RWPE1 (cell line): ENCODE measurements at regions not wholly inside any gene's neighbourhood (a gene's known extent, or its start where the extent isn't known, plus 50 kb on each side); places are given as distances from the start of the nearest gene placed in this dataset.
"Not testable (repeated sequence)": the region's sequence is repeated elsewhere in the genome, so short reads cannot be mapped to it uniquely, and the experiment has no call there.

Experiments
- CTCF ChIA-PET: fragments of 350-600 bp; sonication (Branson Sonifier 250); formaldehyde crosslinking; extraction: SDS; loops from one replicate; lab custom pipeline; 2021; lab: Yijun Ruan, JAX
- POLR2A ChIA-PET: fragments of 400-600 bp; formaldehyde crosslinking; extraction: SDS; loops from one replicate; lab custom pipeline; 2020; ENCODE audit warnings: antibody characterized with exemption; ENCODE audit not compliant: low non-redundant PET; lab: Yijun Ruan, JAX
- DNase-seq: peaks from one replicate; pipeline ENCODE4 v3.0.0; 2012; ENCODE audit warnings: low spot score
- H3K27ac ChIP-seq: fragments of 450-650 bp; 2 replicates; pipeline ENCODE4 v1.5.1; 2017
- TF ChIP-seq, protein P1 (sequence below): fragments of 450-650 bp; conservative IDR thresholded peaks from 2 replicates; pipeline ENCODE4 v1.5.1; 2017; ENCODE audit warnings: low read depth, mild to moderate bottlenecking

DNA sequence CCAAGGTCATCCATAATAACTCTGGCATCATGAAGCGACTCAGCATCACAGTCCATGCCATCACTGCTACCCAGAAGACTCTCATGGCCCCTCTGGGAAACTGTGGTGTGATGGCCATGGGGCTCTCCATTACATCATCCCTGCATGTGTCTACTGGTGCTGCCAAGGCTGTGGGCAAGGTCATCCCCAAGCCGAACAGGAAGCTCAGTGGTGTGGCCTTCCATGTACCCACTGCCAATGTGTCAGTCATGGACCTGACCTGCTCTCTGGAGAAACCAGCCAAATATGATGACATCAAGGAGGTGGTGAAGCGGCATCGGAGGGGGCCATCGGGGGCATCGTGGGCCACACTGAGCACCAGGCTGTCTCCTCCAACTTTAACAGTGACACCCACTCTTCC is 65.1 kb upstream of the ARHGAP29 start:
- H3K27ac ChIP-seq, result peak overlapping the region; percentile 22; the same call in 1 of the 2 replicates
- DNase-seq, result no peak
- POLR2A ChIA-PET, result no interaction called here
- TF ChIP-seq, protein P1, sequence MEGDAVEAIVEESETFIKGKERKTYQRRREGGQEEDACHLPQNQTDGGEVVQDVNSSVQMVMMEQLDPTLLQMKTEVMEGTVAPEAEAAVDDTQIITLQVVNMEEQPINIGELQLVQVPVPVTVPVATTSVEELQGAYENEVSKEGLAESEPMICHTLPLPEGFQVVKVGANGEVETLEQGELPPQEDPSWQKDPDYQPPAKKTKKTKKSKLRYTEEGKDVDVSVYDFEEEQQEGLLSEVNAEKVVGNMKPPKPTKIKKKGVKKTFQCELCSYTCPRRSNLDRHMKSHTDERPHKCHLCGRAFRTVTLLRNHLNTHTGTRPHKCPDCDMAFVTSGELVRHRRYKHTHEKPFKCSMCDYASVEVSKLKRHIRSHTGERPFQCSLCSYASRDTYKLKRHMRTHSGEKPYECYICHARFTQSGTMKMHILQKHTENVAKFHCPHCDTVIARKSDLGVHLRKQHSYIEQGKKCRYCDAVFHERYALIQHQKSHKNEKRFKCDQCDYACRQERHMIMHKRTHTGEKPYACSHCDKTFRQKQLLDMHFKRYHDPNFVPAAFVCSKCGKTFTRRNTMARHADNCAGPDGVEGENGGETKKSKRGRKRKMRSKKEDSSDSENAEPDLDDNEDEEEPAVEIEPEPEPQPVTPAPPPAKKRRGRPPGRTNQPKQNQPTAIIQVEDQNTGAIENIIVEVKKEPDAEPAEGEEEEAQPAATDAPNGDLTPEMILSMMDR, result no peak
- CTCF ChIA-PET, result no interaction called here

DNA sequence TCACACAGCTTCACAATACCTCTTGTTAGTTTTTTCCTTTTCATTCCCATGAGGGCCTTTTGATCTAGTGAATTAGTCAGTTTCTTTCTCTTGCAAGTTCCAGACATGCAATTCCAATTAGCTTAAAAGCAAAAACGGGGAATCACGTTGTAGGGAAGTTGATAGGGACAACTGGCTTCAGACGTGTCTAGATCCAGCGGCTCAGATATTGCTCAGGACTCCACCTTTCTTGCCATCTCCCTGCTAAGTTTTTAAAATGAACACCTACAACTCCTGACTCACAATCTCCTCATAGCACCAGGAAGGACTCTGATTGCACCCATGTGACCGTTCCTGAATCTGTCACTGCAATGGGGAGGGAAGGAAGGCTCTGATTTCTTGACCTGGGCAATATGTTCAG is 63.8 kb upstream of the ARHGAP29 start:
- ChIA-PET CTCF (interaction anchor here (0.5 kb wide), 1 partner anchor 24 kb away, joined by 3 read pairs; no protein-coding TSS in a partner anchor), POLR2A (no interaction called here)
- no peak for DNase-seq
- TF ChIP-seq, protein P1, result no peak
- H3K27ac ChIP-seq, result no peak overlapping the region; the same call in 1 of the 2 replicates

DNA sequence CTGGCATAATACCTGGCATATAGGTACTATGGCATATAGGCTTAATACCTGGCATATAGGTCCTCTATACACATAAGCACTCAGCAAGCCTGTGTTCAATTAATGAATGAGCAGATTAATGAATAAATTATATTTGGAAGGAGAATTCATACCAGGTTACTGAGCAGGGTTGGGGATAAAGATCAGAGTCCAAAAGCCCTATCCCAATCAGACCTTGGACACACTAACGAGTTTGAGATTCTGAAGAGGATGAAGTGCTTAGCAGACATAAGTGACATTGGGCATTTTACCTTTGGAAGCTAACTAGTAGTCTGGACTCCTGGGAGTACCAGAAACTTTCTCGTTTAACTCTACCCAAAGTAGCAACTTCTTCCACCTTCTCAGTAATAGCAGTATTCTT is 63.3 kb upstream of the ARHGAP29 start:
- no peak overlapping the region for H3K27ac ChIP-seq
- no peak for DNase-seq
- CTCF ChIA-PET, result no interaction called here
- POLR2A ChIA-PET, result no interaction called here
- TF ChIP-seq, protein P1, result no peak

DNA sequence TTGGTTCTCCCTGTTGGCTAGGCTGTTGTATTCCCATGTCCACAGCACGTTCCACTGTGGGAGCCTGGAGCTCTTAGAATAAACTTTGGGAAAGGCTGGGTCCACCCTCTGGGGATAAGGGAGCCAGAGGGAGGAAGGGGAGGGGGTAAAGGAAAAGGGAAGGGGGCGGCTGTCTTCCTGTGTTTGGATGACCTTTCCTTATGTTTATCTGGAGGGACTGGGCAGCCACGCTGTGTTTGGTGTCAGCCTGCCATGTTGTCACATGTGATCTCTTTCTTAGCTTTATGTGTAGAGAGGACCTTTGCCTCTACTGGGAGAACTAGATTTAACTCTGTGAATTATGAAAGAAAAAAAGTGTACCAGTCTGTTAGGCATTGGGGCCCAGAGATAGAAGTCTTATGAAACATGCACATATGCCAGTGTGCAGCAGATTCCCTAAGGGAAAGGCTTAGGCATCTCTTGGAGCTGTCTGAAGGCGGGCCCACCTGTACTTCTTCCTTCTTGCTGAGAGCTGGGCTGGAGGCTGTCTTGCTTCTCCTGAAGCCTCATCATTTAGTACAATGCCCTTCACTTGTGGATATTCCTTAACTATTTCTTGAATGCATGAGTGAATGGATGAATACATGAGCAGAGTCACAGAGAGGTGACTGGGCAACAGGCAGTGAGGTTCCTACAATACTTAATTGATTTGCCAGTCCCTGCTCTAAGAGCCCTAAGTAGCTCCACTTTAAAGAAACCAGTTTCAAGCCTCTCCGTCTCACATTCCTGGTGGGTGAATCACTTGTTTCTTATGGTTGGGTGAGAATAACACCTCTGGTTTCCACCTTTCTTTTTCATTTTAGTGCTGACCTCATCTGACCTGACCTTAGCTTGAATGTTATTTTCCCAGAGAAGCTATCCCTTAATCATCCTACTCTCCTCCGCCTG is 62.5 kb upstream of the ARHGAP29 start:
- TF ChIP-seq, protein P1, result no peak
- CTCF ChIA-PET, result interaction anchor here (0.6 to 0.7 kb wide), 3 partner anchors 36 to 391 kb away, joined by 3 read pairs; partner anchors contain the start of gene GCLM
- POLR2A ChIA-PET, result no interaction called here
- H3K27ac ChIP-seq, result peak overlapping the region; percentile 79
- peak; percentile 72 for DNase-seq

DNA sequence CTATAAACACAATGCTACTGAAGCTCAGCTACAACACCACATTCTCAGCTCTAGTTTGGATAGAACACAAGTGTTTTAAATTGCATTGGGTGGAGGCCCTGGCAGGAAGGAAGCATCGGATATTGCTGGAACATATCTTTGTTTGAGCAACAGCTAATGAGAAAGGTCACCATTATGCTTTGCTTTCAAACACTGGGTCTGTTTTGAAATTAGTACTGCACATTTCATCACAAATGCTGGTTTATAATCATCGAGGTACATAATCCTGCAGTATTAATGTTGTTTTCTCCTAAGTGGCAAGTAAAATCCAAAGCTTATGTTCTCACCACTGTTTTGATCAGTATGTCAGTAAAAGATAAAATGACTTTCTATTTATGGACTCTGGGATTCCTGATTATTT is 61.5 kb upstream of the ARHGAP29 start:
- CTCF ChIA-PET, result interaction anchor here (0.6 to 0.7 kb wide), 3 partner anchors 35 to 390 kb away, joined by 3 read pairs; partner anchors contain the start of gene GCLM
- no peak overlapping the region for H3K27ac ChIP-seq
- no peak for DNase-seq
- TF ChIP-seq, protein P1, result no peak
- POLR2A ChIA-PET, result no interaction called here

DNA sequence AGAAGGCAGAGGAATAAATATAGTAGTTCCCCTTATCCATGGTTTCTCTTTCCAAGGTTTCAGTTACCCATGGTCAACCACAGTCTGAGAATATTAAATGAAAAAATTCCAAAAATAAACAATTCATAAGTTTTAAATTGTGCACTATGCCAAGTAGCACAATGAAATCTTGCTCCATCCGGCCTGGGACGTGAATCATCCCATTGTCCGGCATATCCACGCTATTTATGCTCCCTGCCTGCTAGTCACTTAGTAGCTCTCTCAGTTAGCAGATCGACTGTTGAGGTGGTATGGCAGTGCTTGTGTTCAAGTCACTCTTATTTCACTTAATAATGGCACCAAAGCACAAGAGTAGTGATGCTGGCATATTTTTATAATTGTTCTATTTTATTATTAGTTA is 58.6 kb upstream of the ARHGAP29 start:
- TF ChIP-seq, protein P1, result no peak
- ChIA-PET POLR2A (no interaction called here), CTCF (interaction anchor here (1.2 kb wide), 1 partner anchor 23 kb away, joined by 3 read pairs; no protein-coding TSS in a partner anchor)
- DNase-seq, result no peak
- H3K27ac ChIP-seq, result no peak overlapping the region

DNA sequence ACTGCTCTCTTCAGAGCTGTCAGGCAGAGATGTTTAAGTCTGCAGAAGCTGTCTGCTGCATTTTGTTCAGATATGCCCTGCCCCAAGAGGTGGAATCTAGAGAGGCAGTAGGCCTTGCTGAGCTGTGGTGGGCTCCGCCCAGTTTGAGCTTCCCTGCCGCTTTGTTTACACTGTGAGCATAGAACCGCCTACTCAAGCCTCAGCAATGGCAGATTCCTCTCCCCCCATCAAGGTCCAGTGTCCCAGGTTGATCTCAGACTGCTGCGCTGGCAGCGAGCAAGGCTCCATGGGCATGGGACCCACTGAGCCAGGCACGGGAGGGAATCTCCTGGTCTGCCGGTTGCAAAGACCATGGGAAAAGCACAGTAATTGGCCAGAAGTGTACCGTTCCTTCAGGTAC is 55.6 kb upstream of the ARHGAP29 start:
- CTCF ChIA-PET, POLR2A ChIA-PET, H3K27ac ChIP-seq, DNase-seq: not testable (repeated sequence)

DNA sequence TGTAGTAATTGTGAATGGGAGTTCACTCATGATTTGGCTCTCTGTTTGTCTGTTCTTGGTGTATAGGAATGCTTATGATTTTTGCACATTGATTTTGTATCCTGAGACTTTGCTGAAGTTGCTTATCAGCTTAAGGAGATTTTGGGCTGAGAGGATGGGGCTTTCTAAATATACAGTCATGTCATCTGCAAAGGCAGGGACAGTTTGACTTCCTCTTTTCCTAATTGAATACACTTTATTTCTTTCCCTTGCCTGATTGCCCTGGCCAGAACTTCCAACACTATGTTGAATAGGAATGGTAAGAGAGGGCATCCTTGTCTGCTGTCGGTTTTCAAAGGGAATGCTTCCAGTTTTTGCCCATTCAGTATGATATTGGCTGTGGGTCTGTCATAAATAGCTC is 51.9 kb upstream of the ARHGAP29 start:
- CTCF ChIA-PET, POLR2A ChIA-PET, DNase-seq, H3K27ac ChIP-seq: not testable (repeated sequence)
